Natural killer cell (primary cell): ENCODE measurements at regions not wholly inside any gene's neighbourhood (a gene's known extent, or its start where the extent isn't known, plus 50 kb on each side); places are given as distances from the start of the nearest gene placed in this dataset.

Source experiments
- ATAC-seq, 3 donors: fragments of 150-1000 bp in 2 of 3; fragments of 200-7000 bp in 1 of 3; cut with Tn5 transposase; 1 replicate in 1 of 3; 2 replicates in 2 of 3; pipeline ENCODE4 v1.10.0; 2021; ENCODE audit warnings: mild to moderate bottlenecking in 2 of 3, moderate library complexity in 2 of 3
- DNase-seq, 2 donors: peaks; one replicate each; pipeline versions ENCODE4 v3.0.0 to v3.0.0-alpha.2; 2013 to 2021; ENCODE audit warnings: mixed read lengths in 1 of 2
- H3K27ac ChIP-seq: one replicate; pipeline ENCODE4 v1.5.1; 2013; ENCODE audit warnings: mild to moderate bottlenecking, low read length
- H3K27me3 ChIP-seq: one replicate; pipeline ENCODE4 v1.6.1; 2013; ENCODE audit warnings: low read length; ENCODE audit not compliant: control insufficient read depth, insufficient read depth
- H3K36me3 ChIP-seq: one replicate; pipeline ENCODE4 v1.6.1; 2013; ENCODE audit warnings: low read length; ENCODE audit not compliant: control insufficient read depth, insufficient read depth
- H3K4me1 ChIP-seq: one replicate; pipeline ENCODE4 v1.6.1; 2013; ENCODE audit warnings: low read length; ENCODE audit not compliant: control insufficient read depth, insufficient read depth
- H3K4me3 ChIP-seq: one replicate; pipeline ENCODE4 v1.5.1; 2013; ENCODE audit warnings: low read length
- H3K9me3 ChIP-seq: one replicate; pipeline ENCODE4 v1.6.1; 2013; ENCODE audit warnings: low read length; ENCODE audit not compliant: control insufficient read depth, insufficient read depth
- H3K27ac Mint-ChIP-seq, 2 donors: one replicate each; pipeline ENCODE4 v1.8.0; 2022; ENCODE audit warnings: mild to moderate bottlenecking in 2 of 2, mixed read lengths in 2 of 2, moderate library complexity in 1 of 2
- H3K27me3 Mint-ChIP-seq, 2 donors: one replicate each; pipeline ENCODE4 v1.8.0; 2022; ENCODE audit warnings: low read depth in 2 of 2, mixed read lengths in 2 of 2
- H3K36me3 Mint-ChIP-seq: one replicate; pipeline ENCODE4 v1.8.0; 2022; ENCODE audit warnings: mixed read lengths
- H3K4me1 Mint-ChIP-seq, 2 donors: one replicate each; pipeline ENCODE4 v1.8.0; 2022; ENCODE audit warnings: mixed read lengths in 2 of 2
- H3K4me3 Mint-ChIP-seq: one replicate; pipeline ENCODE4 v1.8.0; 2022; ENCODE audit warnings: mild to moderate bottlenecking, moderate library complexity, mixed read lengths
- H3K9me3 Mint-ChIP-seq, 2 donors: one replicate each; pipeline ENCODE4 v1.8.0; 2022; ENCODE audit warnings: mixed read lengths in 2 of 2
- CTCF ChIP-seq: fragments of 200-600 bp; IDR thresholded peaks from one replicate; pipeline ENCODE4 v1.8.0; 2022; ENCODE audit warnings: antibody characterized with exemption
- WGBS: methylation state at CpG from one replicate; pipeline ENCODE4 v1.1.7; 2013; ENCODE audit warnings: missing lambda C conversion rate; ENCODE audit not compliant: insufficient coverage; 5-methylcytosine and 5-hydroxymethylcytosine counted together
- intact Hi-C: fragments of 100-400 bp; cut with micrococcal nuclease; formaldehyde crosslinking; loops from one replicate; pipeline ENCODE4 v1.14.2; 2022

DNA sequence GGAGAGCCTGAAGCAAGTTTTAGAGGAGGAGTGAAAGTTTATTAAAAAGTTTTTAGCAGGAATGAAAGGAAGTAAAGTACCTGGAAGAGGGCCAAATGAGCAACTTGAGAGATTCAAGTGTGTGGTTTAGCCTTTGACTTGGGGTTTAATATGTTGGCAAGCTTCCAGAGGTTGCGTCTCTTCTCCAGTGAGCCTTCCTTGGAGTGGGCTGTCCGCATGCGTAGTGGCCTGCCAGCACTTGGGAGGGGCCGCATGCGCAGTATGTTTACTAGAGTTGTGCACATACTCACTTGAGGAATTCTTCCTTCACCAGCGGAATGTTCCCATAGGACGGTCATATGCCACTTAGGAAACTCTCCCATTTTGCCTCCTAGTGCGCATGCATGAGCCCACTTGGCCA is 235.2 kb downstream of the ALDH8A1 start:
- Mint-ChIP-seq H3K27me3 (peaks cover 3 to 14% of the 10 kb centered on the region in 2 donors), H3K36me3 (no peaks in the 10 kb centered on the region), H3K4me1 (no peaks in the 10 kb centered on the region)

DNA sequence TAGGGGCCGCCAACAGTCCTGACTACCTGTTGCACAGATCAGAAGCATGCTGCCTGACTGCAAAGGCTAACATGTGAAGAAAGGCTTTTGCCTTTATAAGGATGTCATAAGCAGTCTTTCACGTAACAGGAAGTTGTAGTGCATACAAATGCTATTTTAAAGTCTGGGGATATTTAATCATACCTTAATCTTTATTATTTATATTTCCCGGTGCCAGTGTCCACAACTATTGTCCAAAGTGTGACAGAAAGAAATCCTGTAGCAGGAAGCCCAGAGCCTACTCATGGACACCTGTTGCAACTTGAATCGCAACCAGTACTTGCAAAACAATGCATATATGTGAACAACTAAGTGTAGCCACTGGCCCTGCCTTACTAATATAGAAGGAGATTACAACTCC is 235.8 kb downstream of the ALDH8A1 start:
- ATAC-seq (no peak), DNase-seq (no peak)
- no peaks in the 10 kb centered on the region for H3K36me3 Mint-ChIP-seq
- no peaks in the 10 kb centered on the region for H3K9me3 ChIP-seq
- H3K4me1 Mint-ChIP-seq = no peaks in the 10 kb centered on the region
- no peak for TF ChIP-seq CTCF
- WGBS = 93% methylated on average over 3 of the region's 4 CpGs
- H3K36me3 ChIP-seq = no peaks in the 10 kb centered on the region
- H3K27ac Mint-ChIP-seq = no peak overlapping the region
- no peak overlapping the region for H3K27ac ChIP-seq
- intact Hi-C loops = no loop called here
- no peaks in the 10 kb centered on the region for H3K9me3 Mint-ChIP-seq
- no peak overlapping the region for H3K4me3 ChIP-seq
- H3K4me3 Mint-ChIP-seq = no peak overlapping the region
- H3K4me1 ChIP-seq = no peaks in the 10 kb centered on the region
- H3K27me3 ChIP-seq = no peaks in the 10 kb centered on the region
- peaks cover 3 to 14% of the 10 kb centered on the region in 2 donors for H3K27me3 Mint-ChIP-seq

More for the DNA sequence above, 235.2 kb downstream of the ALDH8A1 start:
- ATAC-seq (no peak), DNase-seq (no peak)
- H3K27ac Mint-ChIP-seq = no peak overlapping the region
- Histone ChIP-seq H3K9me3 (no peaks in the 10 kb centered on the region), H3K4me3 (no peak overlapping the region), H3K27me3 (no peaks in the 10 kb centered on the region), H3K4me1 (no peaks in the 10 kb centered on the region), H3K36me3 (no peaks in the 10 kb centered on the region), H3K27ac (no peak overlapping the region)
- WGBS = 84% methylated on average over 8 of the region's 8 CpGs
- H3K4me3 Mint-ChIP-seq = no peak overlapping the region
- intact Hi-C loops = no loop called here
- no peaks in the 10 kb centered on the region for H3K9me3 Mint-ChIP-seq
- TF ChIP-seq CTCF = no peak

DNA sequence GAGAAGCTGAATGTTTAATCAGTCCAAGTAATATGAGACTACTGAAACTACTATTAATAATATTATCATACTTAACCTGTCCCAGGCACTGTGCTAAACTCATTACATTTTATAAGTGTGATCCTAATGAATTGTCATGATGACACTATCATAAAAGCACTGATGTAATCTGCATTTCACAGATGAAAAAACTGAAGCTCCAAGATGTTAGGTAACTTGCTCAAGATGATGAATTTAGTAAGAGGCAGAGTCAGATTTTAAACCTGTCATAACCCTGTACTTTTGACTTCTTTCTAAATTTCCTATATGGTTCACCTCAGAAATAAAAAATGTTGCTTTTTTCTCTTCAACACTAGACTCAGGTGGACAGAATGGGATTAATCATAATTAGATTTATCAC is 237.6 kb downstream of the ALDH8A1 start:
- Histone ChIP-seq H3K27me3 (no peaks in the 10 kb centered on the region), H3K36me3 (no peaks in the 10 kb centered on the region), H3K4me3 (no peak overlapping the region), H3K27ac (no peak overlapping the region), H3K4me1 (no peaks in the 10 kb centered on the region), H3K9me3 (no peaks in the 10 kb centered on the region)
- no peaks in the 10 kb centered on the region for H3K9me3 Mint-ChIP-seq
- no peaks in the 10 kb centered on the region for H3K4me1 Mint-ChIP-seq
- no peak for ATAC-seq
- no peak overlapping the region for H3K4me3 Mint-ChIP-seq
- intact Hi-C loops = no loop called here
- no peak overlapping the region for H3K27ac Mint-ChIP-seq
- DNase-seq = no peak
- H3K36me3 Mint-ChIP-seq = no peaks in the 10 kb centered on the region
- peaks cover 3 to 16% of the 10 kb centered on the region in 2 donors for H3K27me3 Mint-ChIP-seq
- TF ChIP-seq CTCF = no peak

DNA sequence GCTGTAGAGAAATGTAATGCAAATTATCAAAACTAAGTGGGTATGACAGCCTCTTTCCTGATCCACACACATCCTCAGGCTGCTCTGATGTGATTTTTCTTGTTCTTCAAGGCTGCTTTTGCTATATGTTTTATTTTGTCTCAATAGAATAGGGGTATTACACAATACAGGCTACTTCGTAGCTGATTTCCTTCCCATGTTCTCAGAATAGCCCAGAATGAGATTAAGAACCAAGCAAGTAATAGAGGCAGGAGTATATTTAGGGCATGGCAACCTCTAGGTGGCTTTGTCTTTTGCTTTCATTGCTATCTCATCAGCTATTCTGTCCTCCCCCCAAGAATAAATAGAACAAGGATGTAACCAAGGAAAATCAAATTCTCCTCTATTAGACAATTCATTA is 241.8 kb downstream of the ALDH8A1 start:
- Mint-ChIP-seq H3K4me3 (no peak overlapping the region), H3K9me3 (no peaks in the 10 kb centered on the region), H3K4me1 (no peaks in the 10 kb centered on the region), H3K27ac (no peak overlapping the region), H3K36me3 (no peaks in the 10 kb centered on the region), H3K27me3 (peaks cover 6 to 36% of the 10 kb centered on the region in 2 donors)
- intact Hi-C loops = no loop called here
- TF ChIP-seq CTCF = no peak
- no peaks in the 10 kb centered on the region for H3K4me1 ChIP-seq
- H3K4me3 ChIP-seq = no peak overlapping the region
- ATAC-seq = no peak
- no peaks in the 10 kb centered on the region for H3K36me3 ChIP-seq
- peaks cover 2% of the 10 kb centered on the region for H3K27me3 ChIP-seq
- H3K9me3 ChIP-seq = no peaks in the 10 kb centered on the region
- DNase-seq = no peak
- H3K27ac ChIP-seq = no peak overlapping the region
- WGBS = no CpG with 5 or more reads among the region's 1 CpG
